Cardiac muscle cell (in vitro differentiated cells and primary cell): ENCODE measurements at regions not wholly inside any gene's neighbourhood (a gene's known extent, or its start where the extent isn't known, plus 50 kb on each side); places are given as distances from the start of the nearest gene placed in this dataset.

Source experiments
- DNase-seq, 2 donors: peaks; one replicate each; pipeline versions ENCODE4 v3.0.0 to v3.0.0-alpha.2; 2010 to 2017; ENCODE audit warnings: low read depth in 1 of 2, low spot score in 1 of 2
- H3K27ac ChIP-seq: fragments of 200-600 bp; sonication (generic); 2 replicates; pipeline ENCODE4 v1.5.1; 2016
- H3K27me3 ChIP-seq: fragments of 200-600 bp; sonication (generic); 2 replicates; pipeline ENCODE4 v1.6.0; 2016; ENCODE audit warnings: control low read depth
- H3K36me3 ChIP-seq: fragments of 200-600 bp; sonication (generic); 2 replicates; pipeline ENCODE4 v1.5.1; 2016; ENCODE audit warnings: control low read depth
- H3K4me1 ChIP-seq: fragments of 200-600 bp; sonication (generic); 2 replicates; pipeline ENCODE4 v1.8.1; 2017; ENCODE audit warnings: low read depth, mild to moderate bottlenecking, mixed run types
- H3K4me3 ChIP-seq: fragments of 200-600 bp; sonication (generic); 2 replicates; pipeline ENCODE4 v1.5.1; 2016; ENCODE audit warnings: mild to moderate bottlenecking
- H3K9me3 ChIP-seq: fragments of 200-600 bp; sonication (generic); 2 replicates; pipeline ENCODE4 v1.5.1; 2017; ENCODE audit warnings: low read depth, mild to moderate bottlenecking, control low read depth
- TF ChIP-seq, protein P1 (sequence below): IDR thresholded peaks from 2 replicates; pipeline ENCODE4 v1.5.1; 2012; ENCODE audit warnings: low read depth, mild to moderate bottlenecking, low read length

- no peaks in the 10 kb centered on the region for H3K36me3 ChIP-seq
- TF ChIP-seq, protein P1, sequence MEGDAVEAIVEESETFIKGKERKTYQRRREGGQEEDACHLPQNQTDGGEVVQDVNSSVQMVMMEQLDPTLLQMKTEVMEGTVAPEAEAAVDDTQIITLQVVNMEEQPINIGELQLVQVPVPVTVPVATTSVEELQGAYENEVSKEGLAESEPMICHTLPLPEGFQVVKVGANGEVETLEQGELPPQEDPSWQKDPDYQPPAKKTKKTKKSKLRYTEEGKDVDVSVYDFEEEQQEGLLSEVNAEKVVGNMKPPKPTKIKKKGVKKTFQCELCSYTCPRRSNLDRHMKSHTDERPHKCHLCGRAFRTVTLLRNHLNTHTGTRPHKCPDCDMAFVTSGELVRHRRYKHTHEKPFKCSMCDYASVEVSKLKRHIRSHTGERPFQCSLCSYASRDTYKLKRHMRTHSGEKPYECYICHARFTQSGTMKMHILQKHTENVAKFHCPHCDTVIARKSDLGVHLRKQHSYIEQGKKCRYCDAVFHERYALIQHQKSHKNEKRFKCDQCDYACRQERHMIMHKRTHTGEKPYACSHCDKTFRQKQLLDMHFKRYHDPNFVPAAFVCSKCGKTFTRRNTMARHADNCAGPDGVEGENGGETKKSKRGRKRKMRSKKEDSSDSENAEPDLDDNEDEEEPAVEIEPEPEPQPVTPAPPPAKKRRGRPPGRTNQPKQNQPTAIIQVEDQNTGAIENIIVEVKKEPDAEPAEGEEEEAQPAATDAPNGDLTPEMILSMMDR = no peak
- no peaks in the 10 kb centered on the region for H3K27me3 ChIP-seq
- H3K9me3 ChIP-seq = no peaks in the 10 kb centered on the region
- no peak overlapping the region for H3K4me3 ChIP-seq
- no peak overlapping the region for H3K27ac ChIP-seq
- H3K4me1 ChIP-seq = no peaks in the 10 kb centered on the region
- no peak for DNase-seq
Observed at GRCh38 chr18:2144811-2145210, 426.5 kb downstream of the METTL4 start.

DNA sequence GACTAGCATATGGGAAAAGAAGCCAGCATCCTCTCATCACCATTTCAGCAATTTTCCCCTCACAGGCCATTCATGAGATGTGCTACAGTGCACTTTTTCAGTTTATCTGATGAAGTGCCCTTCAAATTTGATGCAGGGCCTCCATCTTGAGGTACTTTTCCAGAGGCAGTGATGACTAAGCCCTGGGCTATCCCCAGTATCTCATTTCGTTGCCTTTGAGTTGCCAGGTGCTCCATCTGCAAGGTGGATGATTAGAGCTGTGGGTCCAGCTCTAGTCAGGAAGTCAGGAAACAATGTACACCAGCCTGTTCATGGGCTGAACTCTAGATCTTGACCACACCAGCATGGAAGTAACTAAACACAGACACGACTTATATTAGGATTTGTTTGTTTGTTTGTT lies 425.2 kb downstream of the METTL4 start:
- no peak overlapping the region for H3K4me3 ChIP-seq
- no peaks in the 10 kb centered on the region for H3K9me3 ChIP-seq
- DNase-seq = no peak
- no peaks in the 10 kb centered on the region for H3K4me1 ChIP-seq
- H3K36me3 ChIP-seq = no peaks in the 10 kb centered on the region
- H3K27me3 ChIP-seq = no peaks in the 10 kb centered on the region
- H3K27ac ChIP-seq = no peak overlapping the region
- TF ChIP-seq, protein P1 = no peak

DNA sequence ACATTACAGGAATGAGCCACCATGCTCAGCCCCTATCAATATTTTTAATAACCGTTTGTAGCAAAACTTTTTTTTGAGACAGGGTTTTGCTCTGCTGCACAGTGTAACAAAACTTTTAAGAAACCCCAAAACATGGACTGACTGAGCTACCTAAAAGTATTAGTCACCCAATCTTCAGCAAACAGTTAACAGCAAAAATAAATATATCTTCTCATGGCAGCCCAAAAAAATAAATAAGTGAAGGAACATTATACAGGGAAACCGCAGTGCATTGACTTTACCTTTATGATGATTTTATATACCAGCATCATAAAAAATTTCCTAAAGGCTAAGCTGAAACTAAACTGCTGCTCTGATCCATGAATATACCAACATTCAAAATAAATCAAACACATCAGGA lies 424.6 kb downstream of the METTL4 start:
- TF ChIP-seq, protein P1 = no peak
- DNase-seq = no peak
- H3K27ac ChIP-seq = no peak overlapping the region
- H3K4me3 ChIP-seq = no peak overlapping the region
- H3K27me3 ChIP-seq = no peaks in the 10 kb centered on the region
- H3K9me3 ChIP-seq = no peaks in the 10 kb centered on the region
- H3K36me3 ChIP-seq = no peaks in the 10 kb centered on the region
- H3K4me1 ChIP-seq = no peaks in the 10 kb centered on the region

GRCh38 chr18:2147476-2148230 lies 423.7 kb downstream of the METTL4 start:
- Histone ChIP-seq H3K36me3 (no peaks in the 10 kb centered on the region), H3K27me3 (no peaks in the 10 kb centered on the region), H3K9me3 (no peaks in the 10 kb centered on the region), H3K4me1 (no peaks in the 10 kb centered on the region), H3K4me3 (no peak overlapping the region), H3K27ac (no peak overlapping the region)
- TF ChIP-seq, protein P1 = no peak
- peak in 1 of 2 donors; percentile 86 for DNase-seq

DNA sequence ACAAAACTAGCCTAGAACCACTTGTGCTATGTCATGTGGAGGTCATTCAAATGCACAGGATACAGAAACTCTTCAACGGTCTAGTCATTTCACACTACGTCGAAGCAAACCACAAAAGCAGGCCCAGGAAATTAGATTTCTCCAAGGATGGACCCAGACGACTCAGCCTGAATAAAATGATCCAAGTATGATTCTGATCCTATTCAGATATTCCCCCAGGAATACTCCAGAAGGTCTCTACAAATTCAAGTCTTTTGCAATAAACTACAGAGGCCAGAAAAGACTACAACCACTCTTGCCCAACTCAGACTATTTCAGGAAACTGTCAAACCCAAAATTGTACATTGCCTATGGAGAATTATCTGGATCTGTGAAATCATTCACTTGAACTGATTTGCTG lies 422.5 kb downstream of the METTL4 start:
- H3K27ac ChIP-seq = no peak overlapping the region
- no peak overlapping the region for H3K4me3 ChIP-seq
- no peaks in the 10 kb centered on the region for H3K9me3 ChIP-seq
- TF ChIP-seq, protein P1 = no peak
- no peaks in the 10 kb centered on the region for H3K27me3 ChIP-seq
- peak in 1 of 2 donors; percentile 34 for DNase-seq
- H3K36me3 ChIP-seq = no peaks in the 10 kb centered on the region
- no peaks in the 10 kb centered on the region for H3K4me1 ChIP-seq
